ENCODE measurements at regions not wholly inside any gene's neighbourhood (a gene's known extent, or its start where the extent isn't known, plus 50 kb on each side); places are given as distances from the start of the nearest gene placed in this dataset.
A peak's percentile ranks its signal among the peaks of the same experiment; 100 is the strongest.

DNA sequence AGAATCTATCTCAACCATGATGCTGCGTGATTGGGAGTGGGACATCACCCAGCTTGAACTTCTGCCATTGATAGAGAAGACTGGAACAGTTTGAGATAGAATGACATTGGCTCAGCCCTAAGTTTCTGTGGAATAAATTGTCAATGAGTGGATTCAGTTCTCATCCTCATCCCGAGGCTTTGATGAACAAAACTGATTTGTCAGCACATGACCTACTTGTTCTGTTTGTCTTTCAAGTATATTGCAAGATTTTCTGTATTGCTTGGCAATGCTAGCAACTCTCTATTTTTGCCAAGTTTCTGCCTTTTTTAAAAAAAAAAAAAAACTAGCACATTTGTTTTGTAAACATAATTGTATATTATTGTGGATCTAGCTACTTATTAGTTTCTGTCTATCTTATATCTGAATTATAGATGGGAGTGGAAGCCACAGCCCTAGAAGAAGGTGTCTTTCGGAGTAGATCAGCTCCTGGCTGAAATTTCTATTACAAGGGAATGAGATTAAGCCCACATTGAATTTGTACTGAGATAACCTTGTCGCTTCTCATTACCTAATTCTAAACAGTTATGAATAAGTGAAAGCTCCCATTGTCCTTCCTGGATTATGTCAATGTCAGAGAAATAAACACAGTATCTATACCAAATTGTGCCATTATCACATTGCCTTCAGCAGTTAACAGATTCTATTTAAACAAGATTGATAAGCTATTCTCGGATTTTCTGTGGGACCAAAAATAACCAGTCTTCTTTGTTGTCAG, 166.1 kb downstream of the TNFSF13B start:
- no peak for DNase-seq (ENCODE audit: low read depth)

DNA sequence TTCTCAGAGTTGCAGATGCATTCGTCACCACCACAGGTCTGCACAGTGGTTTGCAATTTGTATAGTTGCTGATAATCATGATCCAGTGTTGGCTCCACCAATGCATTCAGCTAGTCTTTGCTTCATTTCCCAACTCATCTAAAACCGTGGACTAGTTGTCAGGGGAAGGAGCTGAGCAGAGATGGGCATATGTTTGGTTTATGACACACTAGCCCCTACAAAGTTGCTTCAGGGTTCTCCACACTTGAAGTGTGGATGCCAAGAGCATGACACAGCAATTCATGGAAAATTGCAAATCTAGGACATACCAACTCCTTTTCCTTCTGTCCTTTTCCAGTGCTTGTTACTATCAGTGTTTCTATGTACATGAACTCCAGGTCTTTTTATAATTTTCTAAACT, 168.0 kb downstream of the TNFSF13B start:
- peak; percentile 4 for DNase-seq (ENCODE audit: low read depth)

- DNase-seq (ENCODE audit: low read depth) = no peak
Observed at GRCh38 chr13:108439556-108439955, 170.0 kb downstream of the TNFSF13B start.

DNA sequence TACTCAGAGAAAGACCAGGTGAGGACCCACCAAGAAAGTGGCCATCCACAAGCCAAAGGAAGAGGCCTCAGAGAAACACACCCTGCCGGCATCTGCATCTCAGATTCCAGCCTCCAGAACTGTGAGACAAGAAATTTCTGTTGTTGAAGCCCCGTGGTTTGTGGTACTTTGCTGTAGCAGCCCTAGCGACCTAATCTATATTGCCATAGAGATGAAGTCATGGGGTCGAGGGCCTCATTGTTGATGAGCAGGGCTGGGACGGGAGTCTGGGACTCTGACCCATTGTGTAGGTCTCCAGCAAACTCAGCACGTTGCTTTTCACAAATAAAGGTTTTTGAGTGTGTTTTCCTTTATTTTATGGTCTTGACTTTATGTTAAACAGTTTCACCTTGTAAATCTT, 174.9 kb downstream of the TNFSF13B start:
- no peak for DNase-seq (ENCODE audit: low read depth)

DNA sequence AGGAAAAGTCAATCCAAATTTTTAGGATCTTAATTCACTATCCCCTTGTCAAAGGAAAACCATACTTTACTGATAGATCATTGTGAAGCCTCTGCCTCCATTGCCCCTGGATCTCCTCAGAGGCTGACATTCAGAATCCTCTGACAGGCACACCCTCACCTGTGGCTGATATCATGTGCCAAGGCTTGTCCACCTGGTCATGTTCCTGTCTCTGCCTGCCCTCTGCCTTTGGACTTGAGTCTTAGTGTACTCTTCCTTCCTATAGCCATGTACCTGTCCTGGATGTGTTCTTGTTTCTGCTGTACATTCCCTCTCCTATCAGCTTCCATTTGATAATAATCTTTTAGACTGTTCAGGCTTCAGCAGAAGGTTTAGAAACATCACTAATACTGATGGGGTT, 179.4 kb downstream of the TNFSF13B start:
- no peak for DNase-seq (ENCODE audit: low read depth)

DNA sequence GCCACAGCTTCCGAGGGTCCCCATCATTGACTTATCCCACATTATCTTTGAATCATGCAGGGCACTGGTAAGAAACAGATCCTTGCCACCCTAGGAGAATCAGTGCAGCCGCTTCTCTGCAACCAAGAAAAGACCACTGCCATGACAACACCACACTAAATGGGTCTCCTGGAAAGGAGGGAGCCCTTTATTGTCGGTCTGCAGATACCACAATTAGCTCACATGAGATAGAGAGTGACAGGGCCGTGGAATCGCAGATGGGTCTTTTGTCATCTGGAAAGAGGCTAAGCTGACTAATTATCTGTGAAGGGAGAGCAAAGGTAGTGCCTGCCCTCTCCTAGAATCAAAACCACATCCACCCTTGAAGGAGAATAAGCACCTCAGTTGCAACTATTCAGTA, 178.3 kb upstream of the MYO16 start:
- no peak for DNase-seq (ENCODE audit: low read depth)

DNA sequence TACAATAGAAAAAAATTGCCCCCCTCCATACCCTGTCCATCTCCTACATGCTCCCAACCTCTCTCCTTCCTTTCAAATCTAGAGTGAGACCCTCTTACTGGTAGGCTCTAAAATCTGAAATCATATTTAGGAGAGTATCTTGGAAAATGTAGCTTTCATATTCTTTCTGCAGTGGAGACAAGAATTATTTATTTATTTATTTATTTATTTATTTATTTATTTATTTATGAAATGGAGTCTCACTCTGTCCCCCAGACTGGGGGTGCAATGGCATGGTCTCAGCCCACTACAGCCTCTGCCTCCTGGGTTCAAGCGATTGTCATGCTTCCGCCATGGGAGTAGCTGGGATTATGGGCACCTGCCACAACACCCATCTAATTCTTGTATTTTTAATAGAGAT, 174.1 kb upstream of the MYO16 start:
- DNase-seq (ENCODE audit: low read depth) = no peak

DNA sequence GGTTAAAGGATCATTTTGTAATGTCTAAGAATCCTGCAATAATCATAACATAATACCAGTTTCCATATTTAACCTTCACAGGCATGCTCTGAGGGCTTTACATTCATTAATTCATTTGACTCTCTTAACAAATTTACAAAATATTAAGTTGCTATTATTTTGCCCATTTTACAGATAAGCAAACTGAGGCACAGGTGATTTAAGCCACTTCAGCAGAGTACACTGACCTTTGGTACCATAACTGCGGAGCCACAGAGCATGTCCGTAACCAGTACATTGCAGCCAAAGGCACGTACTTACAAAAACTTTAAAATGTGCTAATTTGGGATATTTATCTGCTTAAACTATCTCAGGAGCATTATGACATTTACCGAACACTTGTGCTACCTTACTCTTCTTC, 169.4 kb upstream of the MYO16 start:
- no peak for DNase-seq (ENCODE audit: low read depth)

- no peak for DNase-seq (ENCODE audit: low read depth)
Observed at GRCh38 chr13:108460746-108461145, 168.7 kb upstream of the MYO16 start.

DNA sequence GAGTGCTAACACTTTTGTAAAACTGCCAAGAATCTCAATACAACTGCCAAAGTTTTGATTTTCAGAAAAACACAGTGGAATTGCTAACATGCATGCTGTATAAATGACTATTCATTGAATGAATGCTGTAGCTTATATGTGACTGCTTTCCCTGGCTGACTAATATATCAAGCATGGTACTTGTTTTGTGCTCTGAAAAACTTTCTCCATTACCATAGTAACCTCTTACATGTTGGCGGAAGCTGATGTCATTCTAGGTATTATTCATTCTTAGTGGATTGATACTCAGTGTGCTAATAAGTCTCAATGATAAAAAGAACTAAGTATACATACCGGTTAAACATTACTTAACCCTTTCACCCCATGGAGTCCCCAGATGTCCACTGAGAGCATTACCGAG, 166.1 kb upstream of the MYO16 start:
- DNase-seq (ENCODE audit: low read depth) = peak; percentile 57

- DNase-seq (ENCODE audit: low read depth) = no peak
Observed at GRCh38 chr13:108470921-108471320, 158.5 kb upstream of the MYO16 start.

DNA sequence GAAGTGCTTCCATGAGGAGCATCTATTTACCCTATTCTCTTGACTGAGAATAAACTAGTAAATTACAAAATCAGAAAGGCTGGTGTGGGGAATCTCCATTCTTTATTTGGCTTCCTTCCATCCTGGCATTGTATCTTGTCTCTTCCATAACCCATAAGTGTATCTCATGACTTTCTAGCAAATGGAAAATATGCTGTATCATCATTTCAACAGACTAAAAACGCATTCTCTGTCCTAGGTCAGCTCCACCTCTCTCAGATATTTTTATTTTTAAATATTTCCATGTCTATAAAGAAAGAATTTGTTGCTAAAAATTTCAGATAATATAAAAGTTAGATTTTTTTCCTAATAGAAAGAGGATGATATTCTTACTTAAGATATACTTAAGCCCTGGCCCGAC, 154.2 kb upstream of the MYO16 start:
- no peak for DNase-seq (ENCODE audit: low read depth)

DNA sequence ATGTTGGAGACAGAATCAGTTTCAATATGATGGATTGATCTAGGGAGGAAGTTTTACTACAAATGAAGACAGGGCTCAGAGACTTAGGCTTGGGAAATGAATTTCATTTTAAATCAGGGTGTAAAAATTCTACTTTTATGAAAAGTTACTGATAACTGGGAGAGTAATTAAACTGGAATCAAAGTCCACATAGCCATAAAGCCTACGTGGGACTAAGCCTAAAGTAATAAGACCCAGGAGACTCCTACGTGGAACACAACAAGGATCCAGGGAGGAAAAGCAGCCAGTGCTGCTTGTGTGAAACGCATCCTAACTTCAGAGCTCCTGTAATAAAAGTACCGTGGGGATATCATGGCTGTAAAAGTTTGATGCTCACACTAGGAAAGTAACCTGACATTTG, 152.0 kb upstream of the MYO16 start:
- no peak for DNase-seq (ENCODE audit: low read depth)

DNA sequence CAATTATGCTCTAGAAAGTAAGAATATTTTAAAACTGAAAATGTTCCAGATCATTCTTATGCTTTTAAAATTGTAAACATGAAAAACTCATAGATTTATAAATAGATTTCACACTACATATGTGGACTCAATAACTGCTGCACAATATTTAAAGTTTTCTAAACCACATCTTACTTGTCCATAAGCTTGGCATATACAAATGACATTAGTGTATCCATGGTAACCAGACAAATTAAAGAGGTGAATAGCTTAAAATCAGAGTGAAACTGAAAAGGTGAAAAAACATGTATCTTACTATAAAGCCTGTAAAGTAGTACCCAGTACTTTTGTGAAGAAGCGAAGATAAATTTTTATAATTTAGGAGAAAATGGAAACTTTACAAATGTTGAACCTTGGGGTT, 151.2 kb upstream of the MYO16 start:
- DNase-seq (ENCODE audit: low read depth) = no peak

DNA sequence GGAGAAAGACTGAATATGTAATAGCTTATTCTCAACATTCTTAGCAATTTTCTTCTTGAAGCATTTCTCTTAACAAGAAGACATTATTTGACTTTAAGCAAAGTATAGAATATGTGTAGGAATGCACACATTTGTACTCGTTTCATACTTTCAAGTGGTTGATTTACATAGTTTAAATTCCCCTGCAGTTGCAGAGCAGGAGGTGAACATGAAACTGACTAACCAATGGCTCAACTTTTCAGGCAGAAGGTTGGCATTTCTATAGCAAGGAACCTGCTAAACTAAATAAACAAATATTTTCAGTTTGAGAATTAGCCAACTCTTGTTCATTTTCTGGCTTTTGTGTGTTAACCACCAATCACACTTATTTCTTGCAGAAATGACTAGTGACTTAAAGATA, 145.4 kb upstream of the MYO16 start:
- DNase-seq (ENCODE audit: low read depth) = no peak

- DNase-seq (ENCODE audit: low read depth) = no peak
Observed at GRCh38 chr13:108486096-108486495, 143.3 kb upstream of the MYO16 start.

GRCh38 chr13:108494991-108495645, 134.3 kb upstream of the MYO16 start:
- DNase-seq (ENCODE audit: low read depth) = no peak

- DNase-seq (ENCODE audit: low read depth) = no peak
Observed at GRCh38 chr13:108495646-108496361, 133.6 kb upstream of the MYO16 start.

- no peak for DNase-seq (ENCODE audit: low read depth)
Observed at GRCh38 chr13:108496362-108497210, 132.8 kb upstream of the MYO16 start.

GRCh38 chr13:108500711-108501110, 128.7 kb upstream of the MYO16 start:
- no peak for DNase-seq (ENCODE audit: low read depth)

DNA sequence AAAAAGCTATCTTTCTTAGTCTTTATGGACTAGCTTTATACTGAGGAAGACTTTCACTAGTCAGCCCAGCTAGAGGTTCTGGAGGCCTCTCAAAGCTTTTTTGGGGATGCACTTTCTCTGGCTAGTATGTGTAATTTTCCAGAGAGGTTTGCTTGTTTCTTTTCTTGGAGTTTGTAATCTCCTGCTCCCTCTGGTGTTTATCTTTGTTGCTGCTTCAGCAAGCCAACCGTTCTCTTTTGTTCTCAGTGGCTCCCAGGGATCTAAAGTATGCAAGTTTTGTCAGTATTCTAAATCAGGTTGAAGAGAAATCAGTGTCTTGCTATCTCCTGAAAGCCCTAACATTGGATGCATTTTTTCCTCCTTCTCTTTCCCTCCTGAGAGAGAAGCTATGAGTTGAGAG, 121.1 kb upstream of the MYO16 start:
- no peak for DNase-seq (ENCODE audit: low read depth)

DNA sequence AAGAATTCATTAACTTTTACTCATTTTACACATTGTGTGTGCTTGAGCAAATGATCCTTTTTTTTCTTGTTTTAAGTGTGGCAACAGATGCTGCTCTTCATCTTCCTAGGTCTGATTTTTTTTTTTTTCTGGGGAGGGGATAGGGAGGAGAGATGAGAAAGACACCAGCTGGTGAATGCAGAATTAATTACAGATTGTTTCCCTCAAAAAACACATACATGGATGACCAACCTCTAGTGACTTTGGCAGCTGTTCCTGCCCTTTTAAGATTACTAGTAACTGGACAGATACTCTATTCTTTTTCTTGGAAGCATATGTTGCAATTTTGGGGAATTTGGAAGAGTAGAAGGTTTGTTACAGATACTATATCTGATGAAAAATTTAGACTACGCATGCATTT, 103.6 kb upstream of the MYO16 start:
- DNase-seq (ENCODE audit: low read depth) = no peak
